Fibroblast of villous mesenchyme (primary cell): ENCODE measurements at regions not wholly inside any gene's neighbourhood (a gene's known extent, or its start where the extent isn't known, plus 50 kb on each side); places are given as distances from the start of the nearest gene placed in this dataset.
A peak's percentile ranks its signal among the peaks of the same experiment; 100 is the strongest.
"Not testable (repeated sequence)": the region's sequence is repeated elsewhere in the genome, so short reads cannot be mapped to it uniquely, and the experiment has no call there.

Source experiments
- DNase-seq: peaks from one replicate; pipeline ENCODE4 v3.0.0-alpha.2; 2010; ENCODE audit warnings: low read depth
- H3K4me3 ChIP-seq: 2 replicates; pipeline ENCODE4 v1.5.1; 2011; ENCODE audit warnings: low read depth, mild to moderate bottlenecking, low read length
- CTCF ChIP-seq: IDR thresholded peaks from 2 replicates; pipeline ENCODE4 v1.5.1; 2012; ENCODE audit warnings: low read depth, mild to moderate bottlenecking, low read length; ENCODE audit not compliant: insufficient read depth

GRCh38 chr2:109692013-109692743, 78.0 kb downstream of the SOWAHC start:
- no peak for DNase-seq
- TF ChIP-seq CTCF, result no peak
- no peak overlapping the region for H3K4me3 ChIP-seq

GRCh38 chr2:109692831-109693230, 78.7 kb downstream of the SOWAHC start:
- not testable (repeated sequence) for DNase-seq, H3K4me3 ChIP-seq

- not testable (repeated sequence) for DNase-seq, H3K4me3 ChIP-seq
Observed at GRCh38 chr2:109693292-109693691, 79.1 kb downstream of the SOWAHC start.

- no peak for DNase-seq
- no peak overlapping the region for H3K4me3 ChIP-seq
- no peak for TF ChIP-seq CTCF
Observed at GRCh38 chr2:109694190-109694589, 80.0 kb downstream of the SOWAHC start.

GRCh38 chr2:109695290-109695689, 81.1 kb downstream of the SOWAHC start:
- no peak for DNase-seq
- TF ChIP-seq CTCF, result no peak
- H3K4me3 ChIP-seq, result no peak overlapping the region

GRCh38 chr2:109699646-109700045, 85.5 kb downstream of the SOWAHC start:
- H3K4me3 ChIP-seq, result peak overlapping the region; percentile 17
- no peak for TF ChIP-seq CTCF
- DNase-seq, result peak; percentile 19

GRCh38 chr2:109700680-109701274, 86.6 kb downstream of the SOWAHC start:
- H3K4me3 ChIP-seq, result no peak overlapping the region
- no peak for TF ChIP-seq CTCF
- DNase-seq, result no peak

- no peak for DNase-seq
- no peak for TF ChIP-seq CTCF
- H3K4me3 ChIP-seq, result no peak overlapping the region
Observed at GRCh38 chr2:109701362-109701761, 87.2 kb downstream of the SOWAHC start.
